ENCODE measurements at regions not wholly inside any gene's neighbourhood (a gene's known extent, or its start where the extent isn't known, plus 50 kb on each side); places are given as distances from the start of the nearest gene placed in this dataset.

DNA sequence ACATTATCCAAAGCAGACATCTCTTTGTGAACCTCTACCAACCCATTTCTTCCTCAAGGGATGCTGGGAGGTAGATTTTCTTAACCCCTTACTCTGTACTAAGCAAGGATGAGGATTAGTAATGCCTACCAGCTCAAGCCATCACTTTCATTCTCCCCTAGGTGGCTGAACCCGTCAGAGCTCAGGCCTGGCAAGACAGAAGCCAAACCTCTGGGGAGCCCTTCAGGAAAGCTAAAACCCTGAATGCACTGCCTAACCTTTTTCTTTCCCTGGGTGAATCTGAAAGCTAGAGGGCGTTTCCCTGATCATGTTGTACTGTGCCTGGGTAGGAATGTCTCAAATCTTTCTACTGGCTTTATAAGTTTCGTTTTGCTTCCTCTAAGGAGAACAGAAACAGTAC is 617.3 kb downstream of the RPL10L start:
- TF ChIP-seq EZH2phosphoT487 (IDR thresholded peaks at IDR 0.05; ENCODE audit: insufficient read depth, low read depth) (no peak), EZH2 (IDR thresholded peaks at IDR 0.05; ENCODE audit: insufficient read depth, poor library complexity, severe bottlenecking) (no peak)
- H3K4me1 ChIP-seq (ENCODE audit: insufficient read depth), result no peaks in the 10 kb centered on the region
- H3K9me2 ChIP-seq (ENCODE audit: insufficient read depth), result no peaks in the 10 kb centered on the region
- no peak overlapping the region for H3K4me2 ChIP-seq (ENCODE audit: unreplicated experiment)
- no peaks in the 10 kb centered on the region for H3F3A ChIP-seq (ENCODE audit: insufficient read depth)
- H3K36me3 ChIP-seq (ENCODE audit: low read depth), result no peaks in the 10 kb centered on the region
- WGBS, 2 experiments (ENCODE audit: low coverage in 1 of 2, low lambda C conversion rate in 2 of 2, missing lambda C conversion rate in 2 of 2), result 12 to 20% methylated on average over 3 of the region's 3 CpGs
- no peak overlapping the region for H3K27ac ChIP-seq
- no peak overlapping the region for H3K4me3 ChIP-seq
- no peaks in the 10 kb centered on the region for H3K9me3 ChIP-seq (ENCODE audit: low read depth)
- no peaks in the 10 kb centered on the region for H4K20me1 ChIP-seq (ENCODE audit: insufficient read depth)
- no peaks in the 10 kb centered on the region for H3K79me2 ChIP-seq (ENCODE audit: insufficient read depth)
- in situ Hi-C loops (cut with MboI), result no loop called here
- H3K9ac ChIP-seq, result no peak overlapping the region
- no peak for DNase-seq
- H2AFZ ChIP-seq, result no peak overlapping the region
- no peaks in the 10 kb centered on the region; the same call in 1 of the 2 replicates for H3K27me3 ChIP-seq (replicated peaks; ENCODE audit: insufficient read depth)

DNA sequence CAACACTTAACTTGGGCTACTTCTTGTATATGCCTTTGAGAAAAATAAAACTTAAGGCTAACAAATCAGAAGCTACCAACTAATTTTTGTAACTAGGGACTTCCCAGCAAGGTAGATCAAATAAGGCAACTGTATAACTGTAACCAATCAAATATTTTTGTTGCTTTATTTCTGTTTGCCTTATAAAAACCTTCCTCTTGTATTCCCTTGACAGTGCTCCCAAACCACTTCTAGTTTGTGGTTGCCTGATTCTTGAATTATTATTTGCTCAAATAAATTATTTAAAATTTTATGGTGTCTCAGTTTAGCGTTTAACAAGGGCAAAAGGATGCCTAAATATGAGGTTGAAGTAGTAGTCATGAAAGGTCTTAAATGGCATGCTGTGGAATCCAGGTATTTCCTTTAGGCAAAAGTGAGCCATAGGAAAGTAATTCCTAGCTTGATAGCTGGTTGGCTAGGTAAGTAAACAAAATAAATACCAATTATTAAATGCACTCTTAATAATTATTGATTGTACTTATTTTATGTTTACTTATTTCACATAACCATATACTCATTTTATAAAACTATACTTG is 632.6 kb downstream of the RPL10L start:
- Histone ChIP-seq H3K4me3 (no peak overlapping the region), H3K4me2 (ENCODE audit: unreplicated experiment) (no peak overlapping the region), H3K79me2 (ENCODE audit: insufficient read depth) (no peaks in the 10 kb centered on the region), H3K27ac (no peak overlapping the region), H3K36me3 (ENCODE audit: low read depth) (no peaks in the 10 kb centered on the region), H3K27me3 (replicated peaks; ENCODE audit: insufficient read depth) (no peaks in the 10 kb centered on the region), H3K9ac (no peak overlapping the region), H3K9me3 (ENCODE audit: low read depth) (no peaks in the 10 kb centered on the region), H3K9me2 (ENCODE audit: insufficient read depth) (no peaks in the 10 kb centered on the region), H3K4me1 (ENCODE audit: insufficient read depth) (no peaks in the 10 kb centered on the region), H3F3A (ENCODE audit: insufficient read depth) (no peaks in the 10 kb centered on the region), H2AFZ (no peak overlapping the region), H4K20me1 (ENCODE audit: insufficient read depth) (no peaks in the 10 kb centered on the region)
- in situ Hi-C loops (cut with MboI), result no loop called here
- TF ChIP-seq EZH2 (IDR thresholded peaks at IDR 0.05; ENCODE audit: insufficient read depth, poor library complexity, severe bottlenecking) (no peak), EZH2phosphoT487 (IDR thresholded peaks at IDR 0.05; ENCODE audit: insufficient read depth, low read depth) (no peak)
- 26 to 32% methylated on average over 1 of the region's 1 CpG for WGBS, 2 experiments (ENCODE audit: low coverage in 1 of 2, low lambda C conversion rate in 2 of 2, missing lambda C conversion rate in 2 of 2)
- DNase-seq, result no peak

DNA sequence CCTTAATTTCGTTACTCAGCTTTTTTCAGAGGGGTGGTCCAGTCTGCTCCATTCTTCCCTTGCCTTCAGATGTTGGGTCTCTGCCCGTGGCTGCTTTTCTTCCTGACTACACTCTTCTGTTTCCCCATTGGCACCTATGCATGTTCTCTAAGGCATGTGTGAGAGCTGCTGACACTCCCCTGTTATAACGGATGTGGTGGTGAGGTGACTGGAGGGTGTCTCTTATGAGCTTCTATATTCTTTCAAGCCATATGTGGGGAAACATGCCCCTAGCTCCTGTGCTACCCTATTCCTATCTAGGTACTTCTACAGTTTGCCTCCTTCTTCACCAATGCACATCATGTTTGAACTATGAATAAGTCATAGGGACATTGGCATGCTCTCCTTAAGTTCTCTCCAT is 643.2 kb downstream of the RPL10L start:
- H3K4me3 ChIP-seq, result no peak overlapping the region
- TF ChIP-seq EZH2phosphoT487 (IDR thresholded peaks at IDR 0.05; ENCODE audit: insufficient read depth, low read depth) (no peak), EZH2 (IDR thresholded peaks at IDR 0.05; ENCODE audit: insufficient read depth, poor library complexity, severe bottlenecking) (no peak)
- DNase-seq, result no peak
- H3K9me2 ChIP-seq (ENCODE audit: insufficient read depth), result no peaks in the 10 kb centered on the region
- no peak overlapping the region for H3K4me2 ChIP-seq (ENCODE audit: unreplicated experiment)
- no peak overlapping the region for H3K27ac ChIP-seq
- H4K20me1 ChIP-seq (ENCODE audit: insufficient read depth), result no peaks in the 10 kb centered on the region
- H3K9me3 ChIP-seq (ENCODE audit: low read depth), result no peaks in the 10 kb centered on the region
- H3K79me2 ChIP-seq (ENCODE audit: insufficient read depth), result no peaks in the 10 kb centered on the region
- H3K9ac ChIP-seq, result no peak overlapping the region
- no peaks in the 10 kb centered on the region for H3K27me3 ChIP-seq (replicated peaks; ENCODE audit: insufficient read depth)
- H2AFZ ChIP-seq, result no peak overlapping the region
- H3F3A ChIP-seq (ENCODE audit: insufficient read depth), result no peaks in the 10 kb centered on the region
- no peaks in the 10 kb centered on the region for H3K36me3 ChIP-seq (ENCODE audit: low read depth)
- 4 to 11% methylated on average over 3 of the region's 3 CpGs for WGBS, 2 experiments (ENCODE audit: low coverage in 1 of 2, low lambda C conversion rate in 2 of 2, missing lambda C conversion rate in 2 of 2)
- in situ Hi-C loops (cut with MboI), result no loop called here
- H3K4me1 ChIP-seq (ENCODE audit: insufficient read depth), result no peaks in the 10 kb centered on the region

DNA sequence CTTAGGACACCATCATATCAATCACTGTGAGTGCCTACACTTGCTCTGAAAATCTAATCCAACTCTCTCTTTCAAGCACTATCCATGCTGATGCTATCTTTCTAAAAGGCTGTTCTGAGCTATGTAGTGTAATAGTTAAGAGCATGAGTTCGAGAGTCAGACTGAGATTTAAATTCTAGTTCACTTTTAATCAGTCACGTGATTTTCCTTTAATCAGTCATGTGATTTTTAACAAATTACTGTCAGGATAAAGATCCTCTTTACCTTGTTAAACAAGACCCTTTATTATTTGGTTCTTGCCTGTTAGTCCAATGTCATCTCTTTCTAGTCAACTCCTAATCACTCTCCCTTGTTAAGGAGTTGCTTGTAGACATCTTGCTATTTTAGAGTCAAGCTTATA is 653.0 kb downstream of the RPL10L start:
- Histone ChIP-seq H3K9me2 (ENCODE audit: insufficient read depth) (no peaks in the 10 kb centered on the region), H3K4me2 (ENCODE audit: unreplicated experiment) (no peak overlapping the region), H3F3A (ENCODE audit: insufficient read depth) (no peaks in the 10 kb centered on the region), H3K4me1 (ENCODE audit: insufficient read depth) (no peaks in the 10 kb centered on the region), H3K27me3 (replicated peaks; ENCODE audit: insufficient read depth) (no peaks in the 10 kb centered on the region), H3K36me3 (ENCODE audit: low read depth) (no peaks in the 10 kb centered on the region), H3K4me3 (no peak overlapping the region), H3K27ac (no peak overlapping the region), H3K9ac (no peak overlapping the region), H3K9me3 (ENCODE audit: low read depth) (no peaks in the 10 kb centered on the region), H4K20me1 (ENCODE audit: insufficient read depth) (no peaks in the 10 kb centered on the region), H3K79me2 (ENCODE audit: insufficient read depth) (no peaks in the 10 kb centered on the region), H2AFZ (no peak overlapping the region)
- in situ Hi-C loops (cut with MboI), result no loop called here
- 6 to 10% methylated on average over 2 of the region's 2 CpGs for WGBS, 2 experiments (ENCODE audit: low coverage in 1 of 2, low lambda C conversion rate in 2 of 2, missing lambda C conversion rate in 2 of 2)
- no peak for DNase-seq
- TF ChIP-seq EZH2 (IDR thresholded peaks at IDR 0.05; ENCODE audit: insufficient read depth, poor library complexity, severe bottlenecking) (no peak), EZH2phosphoT487 (IDR thresholded peaks at IDR 0.05; ENCODE audit: insufficient read depth, low read depth) (no peak)

DNA sequence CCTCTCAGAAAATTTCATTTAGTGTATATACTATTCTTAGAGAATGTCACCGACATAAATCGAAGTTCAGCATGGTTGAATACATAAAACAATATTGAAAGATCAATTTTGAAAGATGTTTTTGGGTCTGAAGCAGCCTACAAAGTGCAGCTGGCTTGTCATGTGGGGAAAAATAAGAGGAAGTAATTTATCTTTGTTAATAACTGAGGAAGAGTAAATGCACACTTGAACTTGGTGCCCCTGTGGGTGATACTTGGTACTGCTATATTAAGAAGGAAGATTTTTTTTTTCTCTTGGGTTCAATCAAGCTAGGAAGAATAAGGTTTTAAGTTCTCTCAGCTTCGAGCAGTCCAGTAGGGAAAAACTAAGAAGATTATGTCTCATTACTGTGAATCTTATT is 661.3 kb downstream of the RPL10L start:
- Histone ChIP-seq H3K9me2 (ENCODE audit: insufficient read depth) (no peaks in the 10 kb centered on the region), H4K20me1 (ENCODE audit: insufficient read depth) (no peaks in the 10 kb centered on the region), H3K36me3 (ENCODE audit: low read depth) (no peaks in the 10 kb centered on the region), H3K4me3 (no peak overlapping the region), H3K27me3 (replicated peaks; ENCODE audit: insufficient read depth) (no peaks in the 10 kb centered on the region), H3K79me2 (ENCODE audit: insufficient read depth) (no peaks in the 10 kb centered on the region), H3F3A (ENCODE audit: insufficient read depth) (no peaks in the 10 kb centered on the region), H3K4me2 (ENCODE audit: unreplicated experiment) (no peak overlapping the region), H3K9ac (no peak overlapping the region), H3K9me3 (ENCODE audit: low read depth) (no peaks in the 10 kb centered on the region), H2AFZ (no peak overlapping the region), H3K4me1 (ENCODE audit: insufficient read depth) (no peaks in the 10 kb centered on the region), H3K27ac (no peak overlapping the region)
- DNase-seq, result no peak
- in situ Hi-C loops (cut with MboI), result no loop called here
- no peak for TF ChIP-seq EZH2phosphoT487 (IDR thresholded peaks at IDR 0.05; ENCODE audit: insufficient read depth, low read depth)
- 46 to 48% methylated on average over 3 of the region's 3 CpGs for WGBS, 2 experiments (ENCODE audit: low coverage in 1 of 2, low lambda C conversion rate in 2 of 2, missing lambda C conversion rate in 2 of 2)
